ENCODE measurements at regions not wholly inside any gene's neighbourhood (a gene's known extent, or its start where the extent isn't known, plus 50 kb on each side); places are given as distances from the start of the nearest gene placed in this dataset.

- H3K4me3 ChIP-seq (ENCODE audit: low read length): no peak overlapping the region
- DNase-seq (ENCODE audit: low read depth, low spot score): no peak
These were observed 49.9 kb downstream of the RIN2 start for GRCh38 chr20:19807946-19808330.

- DNase-seq (ENCODE audit: low read depth, low spot score): no peak
- no peak overlapping the region for H3K4me3 ChIP-seq (ENCODE audit: low read length)
These were observed 50.4 kb downstream of the RIN2 start for GRCh38 chr20:19808498-19808897.

- H3K4me3 ChIP-seq (ENCODE audit: low read length): no peak overlapping the region
- no peak for DNase-seq (ENCODE audit: low read depth, low spot score)
These were observed 51.4 kb downstream of the RIN2 start for GRCh38 chr20:19809505-19809904.

GRCh38 chr20:19811231-19811630 lies 53.2 kb downstream of the RIN2 start:
- no peak for DNase-seq (ENCODE audit: low read depth, low spot score)
- H3K4me3 ChIP-seq (ENCODE audit: low read length): no peak overlapping the region

GRCh38 chr20:19812056-19812455 lies 54.0 kb downstream of the RIN2 start:
- no peak for DNase-seq (ENCODE audit: low read depth, low spot score)
- no peak overlapping the region for H3K4me3 ChIP-seq (ENCODE audit: low read length)

GRCh38 chr20:19812696-19813095 lies 54.6 kb downstream of the RIN2 start:
- DNase-seq (ENCODE audit: low read depth, low spot score): no peak
- H3K4me3 ChIP-seq (ENCODE audit: low read length): no peak overlapping the region

- DNase-seq (ENCODE audit: low read depth, low spot score): no peak
- no peak overlapping the region for H3K4me3 ChIP-seq (ENCODE audit: low read length)
These were observed 56.0 kb downstream of the RIN2 start for GRCh38 chr20:19813846-19814640.

- DNase-seq (ENCODE audit: low read depth, low spot score): no peak
- no peak overlapping the region for H3K4me3 ChIP-seq (ENCODE audit: low read length)
These were observed 57.5 kb downstream of the RIN2 start for GRCh38 chr20:19815553-19815991.

- no peak for DNase-seq (ENCODE audit: low read depth, low spot score)
- no peak overlapping the region for H3K4me3 ChIP-seq (ENCODE audit: low read length)
These were observed 58.3 kb downstream of the RIN2 start for GRCh38 chr20:19816386-19816785.

GRCh38 chr20:19817017-19817416 lies 59.0 kb downstream of the RIN2 start:
- H3K4me3 ChIP-seq (ENCODE audit: low read length): no peak overlapping the region
- DNase-seq (ENCODE audit: low read depth, low spot score): no peak

GRCh38 chr20:19819149-19819548 lies 61.1 kb downstream of the RIN2 start:
- no peak overlapping the region for H3K4me3 ChIP-seq (ENCODE audit: low read length)
- no peak for DNase-seq (ENCODE audit: low read depth, low spot score)

- no peak for DNase-seq (ENCODE audit: low read depth, low spot score)
- no peak overlapping the region for H3K4me3 ChIP-seq (ENCODE audit: low read length)
These were observed 62.6 kb downstream of the RIN2 start for GRCh38 chr20:19820555-19821211.

GRCh38 chr20:19821606-19822005 lies 63.5 kb downstream of the RIN2 start:
- no peak overlapping the region for H3K4me3 ChIP-seq (ENCODE audit: low read length)

GRCh38 chr20:19823216-19823615 lies 65.2 kb downstream of the RIN2 start:
- H3K4me3 ChIP-seq (ENCODE audit: low read length): no peak overlapping the region
- no peak for DNase-seq (ENCODE audit: low read depth, low spot score)

More at GRCh38 chr20:19821606-19822005, 63.5 kb downstream of the RIN2 start:
- DNase-seq (ENCODE audit: low read depth, low spot score): no peak

GRCh38 chr20:19823971-19824370 lies 65.9 kb downstream of the RIN2 start:
- DNase-seq (ENCODE audit: low read depth, low spot score): no peak
- H3K4me3 ChIP-seq (ENCODE audit: low read length): no peak overlapping the region

- no peak overlapping the region for H3K4me3 ChIP-seq (ENCODE audit: low read length)
- no peak for DNase-seq (ENCODE audit: low read depth, low spot score)
These were observed 66.8 kb downstream of the RIN2 start for GRCh38 chr20:19824861-19825260.

GRCh38 chr20:19826179-19826914 lies 68.3 kb downstream of the RIN2 start:
- DNase-seq (ENCODE audit: low read depth, low spot score): no peak
- H3K4me3 ChIP-seq (ENCODE audit: low read length): no peak overlapping the region

- no peak for DNase-seq (ENCODE audit: low read depth, low spot score)
- H3K4me3 ChIP-seq (ENCODE audit: low read length): no peak overlapping the region
These were observed 69.8 kb downstream of the RIN2 start for GRCh38 chr20:19827818-19828217.

GRCh38 chr20:19828232-19828631 lies 70.2 kb downstream of the RIN2 start:
- H3K4me3 ChIP-seq (ENCODE audit: low read length): no peak overlapping the region
- DNase-seq (ENCODE audit: low read depth, low spot score): peak; percentile 54

GRCh38 chr20:19830211-19830785 lies 72.2 kb downstream of the RIN2 start:
- no peak for DNase-seq (ENCODE audit: low read depth, low spot score)
- no peak overlapping the region for H3K4me3 ChIP-seq (ENCODE audit: low read length)
